Fibroblast of the conjunctiva (primary cell): ENCODE measurements at regions not wholly inside any gene's neighbourhood (a gene's known extent, or its start where the extent isn't known, plus 50 kb on each side); places are given as distances from the start of the nearest gene placed in this dataset.
A peak's percentile ranks its signal among the peaks of the same experiment; 100 is the strongest.

Experiments
- DNase-seq: peaks from one replicate; pipeline ENCODE4 v3.0.0-alpha.2; 2010; ENCODE audit warnings: low read depth

DNA sequence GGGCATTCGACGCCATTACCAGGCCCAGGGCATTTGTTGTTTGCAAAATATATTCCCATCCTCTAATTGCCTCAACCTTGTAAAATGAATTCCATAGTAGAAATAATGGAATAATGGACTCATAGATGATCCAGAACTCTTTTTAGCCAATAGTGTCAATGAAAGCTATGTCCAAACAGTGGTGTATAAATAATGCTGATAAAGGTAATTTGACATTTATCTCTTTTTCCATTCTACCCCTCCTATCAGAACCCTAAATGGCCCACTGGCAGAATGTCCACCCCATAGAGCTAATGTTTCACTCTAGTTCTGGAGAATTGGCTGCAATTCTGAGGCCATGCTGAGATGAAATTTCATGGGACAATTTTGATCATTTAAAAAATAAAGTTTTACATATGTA lies 76.4 kb upstream of the DLX6 start:
- DNase-seq = no peak

DNA sequence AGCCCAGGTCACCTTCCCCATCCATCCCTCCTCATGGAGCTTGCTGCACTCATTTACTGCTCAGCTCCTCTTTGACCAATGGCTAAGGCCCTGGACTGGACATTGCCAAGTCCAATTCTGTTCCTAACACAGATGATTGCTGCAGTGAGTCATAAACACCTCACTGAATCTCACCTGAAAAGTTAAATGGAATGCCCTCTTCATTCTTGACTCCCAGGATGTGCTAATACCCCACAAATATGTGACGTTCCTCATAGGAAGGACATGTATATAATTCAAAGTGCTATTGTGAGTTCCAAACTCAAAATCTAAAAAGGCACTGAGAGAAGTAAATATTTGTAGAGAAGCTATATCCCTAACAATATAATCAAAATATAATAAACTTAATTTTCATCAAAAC lies 73.5 kb upstream of the DLX6 start:
- DNase-seq = no peak

DNA sequence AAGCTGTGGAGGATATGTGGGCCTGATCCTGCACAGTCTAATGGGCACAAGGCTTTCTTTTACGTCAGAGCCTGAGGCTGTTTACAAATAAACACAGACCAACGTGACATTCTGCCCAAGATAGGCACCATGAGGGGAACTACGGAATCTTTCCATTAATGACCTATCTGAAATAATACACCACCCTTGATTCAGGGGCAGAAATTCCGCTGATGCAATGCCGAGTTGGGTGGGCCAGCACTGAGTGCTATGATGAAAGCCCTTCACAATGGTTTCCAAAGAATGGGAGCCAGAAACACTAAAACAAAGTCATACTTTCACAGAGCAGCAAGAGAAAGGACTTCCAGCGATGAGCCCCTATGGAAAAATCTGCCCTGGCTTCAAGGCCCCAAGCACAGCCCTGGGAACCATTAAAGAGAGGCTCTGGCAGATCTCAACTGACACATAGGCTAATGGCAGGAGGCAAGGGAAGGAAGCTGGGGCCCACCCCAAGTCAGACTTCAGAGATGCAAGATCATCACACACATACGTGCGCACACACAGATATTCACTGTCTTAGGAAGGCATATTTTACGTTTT lies 72.2 kb upstream of the DLX6 start:
- DNase-seq = no peak

DNA sequence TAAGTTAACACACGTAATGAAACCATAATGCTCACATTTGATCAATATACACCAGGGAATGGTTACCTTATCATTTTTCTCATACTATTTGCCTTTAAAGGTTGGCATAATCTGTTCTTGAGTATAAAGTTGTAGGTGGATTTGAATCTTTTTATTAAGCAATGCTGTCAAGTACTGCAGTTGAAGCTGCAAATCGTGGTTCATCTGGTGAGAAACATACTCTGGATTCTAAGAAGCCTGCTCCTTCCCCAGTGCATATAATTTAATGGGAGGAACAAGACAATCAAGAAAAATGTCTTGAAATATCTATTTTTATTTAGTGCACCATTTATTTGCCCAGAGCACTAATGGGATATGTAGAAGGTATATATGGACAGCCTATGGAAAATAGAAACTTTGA lies 68.7 kb upstream of the DLX6 start:
- DNase-seq = no peak

DNA sequence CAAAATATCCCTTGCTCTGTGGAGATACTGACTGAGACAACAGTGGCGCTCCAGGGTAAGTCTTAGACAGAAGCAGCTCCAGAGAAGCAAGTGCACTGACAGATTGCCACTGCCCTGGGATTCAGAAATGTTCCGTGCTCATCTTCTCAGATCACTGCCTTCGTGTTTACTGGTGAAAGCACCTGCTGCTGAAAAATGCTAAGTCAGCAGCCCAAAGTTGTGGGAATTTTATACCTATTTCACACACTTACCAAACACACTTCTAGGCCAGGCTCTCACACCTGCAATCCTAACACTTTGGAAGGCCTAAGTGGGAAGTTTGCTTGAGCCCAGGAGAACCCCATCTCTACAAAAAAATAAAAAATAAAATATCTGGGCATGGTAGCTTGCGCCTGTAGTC lies 63.2 kb upstream of the DLX6 start:
- DNase-seq = no peak

DNA sequence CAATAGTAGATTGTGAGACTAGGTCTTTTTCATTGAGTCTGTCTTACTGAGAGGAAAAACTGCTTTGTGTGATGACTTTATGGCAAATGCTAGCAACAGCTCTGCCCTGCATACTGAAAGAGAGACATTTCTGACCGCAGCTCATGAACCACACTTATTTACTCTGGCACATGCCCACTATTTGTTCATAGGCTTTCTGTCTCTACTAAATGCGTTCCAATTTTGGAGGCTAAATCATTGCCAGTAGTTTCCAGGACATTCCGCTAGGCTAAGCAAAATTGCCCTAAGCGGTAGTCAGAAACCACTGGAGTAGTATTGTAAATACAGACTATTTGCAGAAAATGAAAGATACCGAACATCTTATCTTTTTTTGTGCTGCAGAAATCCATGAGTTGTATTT lies 55.6 kb upstream of the DLX6 start:
- DNase-seq = peak; percentile 3

DNA sequence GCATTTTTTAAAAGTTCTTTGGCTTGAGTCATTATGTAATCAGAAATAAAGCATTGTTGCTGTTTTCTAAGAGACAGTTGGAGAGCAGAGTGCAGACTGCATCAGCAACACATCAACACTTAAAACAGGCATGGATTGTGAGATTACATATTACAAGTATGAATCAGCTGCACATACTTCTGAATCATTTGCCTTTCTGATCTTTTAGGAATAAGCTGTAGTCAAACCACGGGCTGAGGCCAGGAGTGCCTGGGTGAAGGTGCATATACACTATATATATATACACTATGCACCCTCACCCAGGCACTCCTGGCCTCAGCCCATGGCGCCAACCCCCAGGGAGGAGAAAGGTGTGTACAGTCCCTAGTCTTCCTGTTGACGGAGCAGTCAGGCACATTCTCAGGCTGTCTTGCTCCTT lies 52.4 kb upstream of the DLX6 start:
- no peak for DNase-seq

DNA sequence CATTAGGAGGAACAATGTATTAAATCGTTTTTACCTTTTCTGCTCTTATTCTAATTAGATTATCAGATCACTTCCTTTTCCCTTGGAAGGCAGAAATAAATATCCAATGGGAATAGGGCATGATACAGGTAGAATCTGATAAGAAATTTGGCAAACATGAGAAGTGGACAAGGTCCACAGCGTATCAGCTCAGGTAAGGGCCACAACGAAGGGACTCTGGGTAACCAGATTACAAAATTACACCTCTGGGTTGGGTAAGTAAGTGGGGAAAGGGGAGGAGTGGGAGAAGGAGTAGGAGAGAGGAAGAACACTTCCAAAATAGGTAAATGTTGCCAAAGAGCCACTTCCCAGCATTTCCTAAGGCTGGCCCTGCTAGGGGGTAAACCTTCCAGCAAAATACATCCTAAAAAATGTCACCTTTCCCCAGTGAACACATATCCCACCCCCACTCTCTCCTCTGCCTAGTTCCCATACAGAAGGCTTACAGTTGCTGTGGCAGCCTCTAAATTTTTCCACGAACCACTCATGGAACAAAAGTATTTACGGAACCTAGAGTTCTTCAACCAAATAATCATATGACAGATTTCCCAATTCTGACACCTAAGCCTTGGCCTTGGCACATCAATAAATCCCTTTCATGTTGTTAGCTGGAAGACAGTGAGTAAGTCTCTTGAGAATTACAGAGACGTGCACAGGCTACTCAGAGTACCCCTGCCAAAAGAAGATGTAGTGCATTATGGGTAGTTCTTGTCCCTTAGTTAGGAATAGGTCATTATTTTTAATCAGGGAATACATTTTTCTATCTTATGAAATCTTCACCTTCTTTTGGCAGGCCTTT lies 51.5 kb upstream of the DLX6 start:
- no peak for DNase-seq
